Skeletal muscle satellite cell (primary cell): ENCODE measurements at regions not wholly inside any gene's neighbourhood (a gene's known extent, or its start where the extent isn't known, plus 50 kb on each side); places are given as distances from the start of the nearest gene placed in this dataset.

Experiments used
- H3K27me3 ChIP-seq: 2 replicates; pipeline ENCODE4 v1.7.0; 2013; ENCODE audit warnings: low read length; ENCODE audit not compliant: control insufficient read depth, insufficient read depth
- H3K36me3 ChIP-seq: 2 replicates; pipeline ENCODE4 v1.7.0; 2013; ENCODE audit warnings: mild to moderate bottlenecking, control low read depth, low read length; ENCODE audit not compliant: insufficient read depth
- H3K4me1 ChIP-seq: 2 replicates; pipeline ENCODE4 v1.7.0; 2013; ENCODE audit warnings: low read length; ENCODE audit not compliant: control insufficient read depth, insufficient read depth
- H3K4me2 ChIP-seq: 2 replicates; pipeline ENCODE4 v1.7.0; 2013; ENCODE audit warnings: mild to moderate bottlenecking, low read length
- H3K4me3 ChIP-seq: 2 replicates; pipeline ENCODE4 v1.7.0; 2013; ENCODE audit warnings: low read length
- H3K9ac ChIP-seq: 2 replicates; pipeline ENCODE4 v1.7.0; 2013; ENCODE audit warnings: mild to moderate bottlenecking, low read depth, low read length, moderate library complexity
- H3K9me3 ChIP-seq: replicated peaks from 2 replicates; pipeline ENCODE4 v1.7.0; 2013; ENCODE audit warnings: mild to moderate bottlenecking, control low read depth, low read length

DNA sequence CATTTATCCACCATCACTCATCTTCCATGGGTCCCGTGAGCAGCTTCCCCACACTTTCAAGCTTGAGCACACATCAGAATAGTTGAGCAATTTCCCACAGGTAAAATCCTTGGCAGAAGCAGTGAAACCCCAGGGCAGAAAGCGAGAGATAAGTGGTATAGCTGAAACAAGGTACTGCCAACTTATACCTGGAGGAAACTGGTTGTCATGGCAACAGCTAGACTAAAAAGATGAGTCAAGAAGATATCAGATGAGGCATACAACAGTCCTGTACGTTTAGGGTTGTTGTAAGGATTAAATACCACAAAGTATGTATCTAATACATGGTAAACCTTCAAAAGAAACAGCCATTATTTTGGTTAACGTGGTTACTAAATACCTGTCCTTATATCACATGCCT, 66.9 kb upstream of the PHOX2B start:
- Histone ChIP-seq H3K9me3 (no peaks in the 10 kb centered on the region), H3K27me3 (peaks cover 38% of the 10 kb centered on the region), H3K36me3 (no peaks in the 10 kb centered on the region), H3K4me1 (no peaks in the 10 kb centered on the region), H3K4me2 (no peak overlapping the region), H3K4me3 (no peak overlapping the region), H3K9ac (no peak overlapping the region)

DNA sequence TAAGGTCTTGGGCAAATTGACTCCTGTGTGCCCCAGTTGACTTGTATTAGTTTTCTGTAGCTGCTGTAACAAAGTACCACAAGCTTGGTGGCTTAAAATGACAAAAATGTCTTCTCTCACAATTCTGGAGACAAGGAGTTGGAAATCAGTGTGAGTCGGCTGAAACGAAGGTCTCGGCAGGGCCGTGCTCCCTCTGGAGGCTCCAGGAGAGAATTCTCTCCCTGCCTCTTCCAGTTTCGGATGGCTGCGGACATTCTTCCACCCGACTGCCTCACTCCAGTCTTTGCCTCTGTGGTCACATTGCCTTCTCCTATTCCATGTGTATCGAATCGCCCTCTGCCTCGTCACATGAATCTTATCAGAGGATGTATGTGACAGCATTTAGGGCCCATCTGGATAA, 66.0 kb upstream of the PHOX2B start:
- Histone ChIP-seq H3K4me2 (no peak overlapping the region), H3K9me3 (no peaks in the 10 kb centered on the region), H3K9ac (no peak overlapping the region), H3K4me1 (no peaks in the 10 kb centered on the region), H3K27me3 (peaks cover 34% of the 10 kb centered on the region), H3K4me3 (no peak overlapping the region), H3K36me3 (no peaks in the 10 kb centered on the region)

DNA sequence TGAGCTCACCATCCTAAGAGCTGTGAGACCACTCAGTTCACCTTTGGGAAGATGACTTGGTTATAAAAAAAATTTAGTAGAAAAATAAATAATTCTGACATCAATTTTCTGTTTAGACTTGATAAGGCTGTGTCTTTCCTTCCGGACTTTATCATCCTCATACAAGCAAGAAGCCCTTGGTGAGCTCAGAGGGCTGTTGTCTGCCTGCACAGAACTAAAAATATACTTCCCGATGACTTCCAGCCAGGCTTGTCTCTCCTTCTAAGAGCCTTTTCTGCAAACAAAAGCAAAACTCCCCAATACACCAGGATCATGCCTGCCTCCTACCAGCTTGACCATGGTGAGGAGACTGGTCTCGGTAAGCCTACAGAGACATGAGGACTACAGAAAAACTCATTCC, 58.3 kb upstream of the PHOX2B start:
- Histone ChIP-seq H3K4me2 (no peak overlapping the region), H3K36me3 (no peaks in the 10 kb centered on the region), H3K27me3 (peaks cover 40% of the 10 kb centered on the region), H3K9ac (no peak overlapping the region), H3K4me1 (no peaks in the 10 kb centered on the region), H3K9me3 (no peaks in the 10 kb centered on the region), H3K4me3 (no peak overlapping the region)

DNA sequence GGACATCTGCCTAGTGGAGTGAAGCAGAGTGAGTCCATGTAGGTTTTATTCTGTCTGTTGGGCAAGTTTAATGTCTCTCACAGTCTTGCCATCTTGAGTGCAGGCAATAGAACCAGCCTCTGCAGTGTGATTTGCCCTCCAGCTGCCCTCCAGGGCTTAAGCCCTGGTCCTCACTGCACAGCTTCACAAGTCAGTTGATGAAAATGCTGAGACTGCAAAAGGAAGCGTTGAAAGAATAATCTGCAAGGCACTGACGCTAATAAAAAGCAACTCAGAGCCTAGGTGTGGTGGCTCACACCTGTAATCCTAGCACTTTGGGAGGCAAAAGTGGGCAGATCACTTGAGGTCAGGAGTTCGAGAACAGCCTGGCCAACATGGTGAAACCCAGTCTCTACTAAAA, 54.1 kb upstream of the PHOX2B start:
- no peak overlapping the region for H3K4me3 ChIP-seq
- no peaks in the 10 kb centered on the region for H3K4me1 ChIP-seq
- peaks cover 25% of the 10 kb centered on the region for H3K27me3 ChIP-seq
- no peak overlapping the region for H3K9ac ChIP-seq
- H3K9me3 ChIP-seq, result no peaks in the 10 kb centered on the region
- H3K4me2 ChIP-seq, result no peak overlapping the region
- no peaks in the 10 kb centered on the region for H3K36me3 ChIP-seq

GRCh38 chr4:41799126-41799525, 50.6 kb upstream of the PHOX2B start:
- H3K4me3 ChIP-seq, result no peak overlapping the region
- H3K9ac ChIP-seq, result no peak overlapping the region
- no peaks in the 10 kb centered on the region for H3K4me1 ChIP-seq
- no peaks in the 10 kb centered on the region for H3K36me3 ChIP-seq
- no peak overlapping the region for H3K4me2 ChIP-seq
- peaks cover 33% of the 10 kb centered on the region for H3K27me3 ChIP-seq
- no peaks in the 10 kb centered on the region for H3K9me3 ChIP-seq
